GM19467 (cell line): ENCODE measurements at regions not wholly inside any gene's neighbourhood (a gene's known extent, or its start where the extent isn't known, plus 50 kb on each side); places are given as distances from the start of the nearest gene placed in this dataset.

Experiments
- ATAC-seq: cut with Tn5 transposase; IDR thresholded peaks from one replicate; pipeline ENCODE4 v1.9.1; 2021; ENCODE audit warnings: mild to moderate bottlenecking, moderate library complexity; ENCODE audit not compliant: unreplicated experiment

GRCh38 chr6:164502833-164503232, 806.6 kb downstream of the C6orf118 start:
- ATAC-seq, result no peak

GRCh38 chr6:164495882-164496495, 813.4 kb downstream of the C6orf118 start:
- no peak for ATAC-seq

GRCh38 chr6:164478426-164478825, 831.0 kb downstream of the C6orf118 start:
- no peak for ATAC-seq

GRCh38 chr6:164477790-164478189, 831.6 kb downstream of the C6orf118 start:
- ATAC-seq, result no peak

- no peak for ATAC-seq
Observed at GRCh38 chr6:164477101-164477500, 832.3 kb downstream of the C6orf118 start.

GRCh38 chr6:164469276-164469949, 840.0 kb downstream of the C6orf118 start:
- ATAC-seq, result no peak

- no peak for ATAC-seq
Observed at GRCh38 chr6:164455835-164456234, 853.6 kb downstream of the C6orf118 start.

GRCh38 chr6:164453835-164454234, 855.6 kb downstream of the C6orf118 start:
- no peak for ATAC-seq

- no peak for ATAC-seq
Observed at GRCh38 chr6:164442572-164442971, 866.8 kb downstream of the C6orf118 start.

GRCh38 chr6:164439331-164439730, 870.1 kb downstream of the C6orf118 start:
- ATAC-seq, result no peak

GRCh38 chr6:164436976-164437375, 872.4 kb downstream of the C6orf118 start:
- ATAC-seq, result no peak

- no peak for ATAC-seq
Observed at GRCh38 chr6:164427728-164428402, 881.5 kb downstream of the C6orf118 start.

- no peak for ATAC-seq
Observed at GRCh38 chr6:164424489-164424888, 884.9 kb downstream of the C6orf118 start.

GRCh38 chr6:164419099-164419498, 890.3 kb downstream of the C6orf118 start:
- no peak for ATAC-seq

GRCh38 chr6:164418262-164418588, 891.2 kb downstream of the C6orf118 start:
- ATAC-seq, result no peak

GRCh38 chr6:164417537-164418261, 891.7 kb downstream of the C6orf118 start:
- no peak for ATAC-seq

- no peak for ATAC-seq
Observed at GRCh38 chr6:164415832-164416563, 893.4 kb downstream of the C6orf118 start.

- ATAC-seq, result no peak
Observed at GRCh38 chr6:164414695-164415094, 894.7 kb downstream of the C6orf118 start.

- ATAC-seq, result no peak
Observed at GRCh38 chr6:164412566-164412965, 896.8 kb downstream of the C6orf118 start.

- no peak for ATAC-seq
Observed at GRCh38 chr6:164410017-164410416, 899.4 kb downstream of the C6orf118 start.
